IPS-18c (cell line): ENCODE measurements at regions not wholly inside any gene's neighbourhood (a gene's known extent, or its start where the extent isn't known, plus 50 kb on each side); places are given as distances from the start of the nearest gene placed in this dataset.
"Not testable (repeated sequence)": the region's sequence is repeated elsewhere in the genome, so short reads cannot be mapped to it uniquely, and the experiment has no call there.

Experiments used
- H3K4me3 ChIP-seq: 2 replicates; pipeline ENCODE4 v1.7.0; 2013; ENCODE audit warnings: low read depth, mild to moderate bottlenecking, low read length, moderate library complexity; ENCODE audit not compliant: insufficient read depth
- H3K9me3 ChIP-seq: one replicate; pipeline ENCODE4 v1.6.1; 2013; ENCODE audit warnings: mild to moderate bottlenecking, low read length, moderate library complexity; ENCODE audit not compliant: control insufficient read depth, insufficient read depth

DNA sequence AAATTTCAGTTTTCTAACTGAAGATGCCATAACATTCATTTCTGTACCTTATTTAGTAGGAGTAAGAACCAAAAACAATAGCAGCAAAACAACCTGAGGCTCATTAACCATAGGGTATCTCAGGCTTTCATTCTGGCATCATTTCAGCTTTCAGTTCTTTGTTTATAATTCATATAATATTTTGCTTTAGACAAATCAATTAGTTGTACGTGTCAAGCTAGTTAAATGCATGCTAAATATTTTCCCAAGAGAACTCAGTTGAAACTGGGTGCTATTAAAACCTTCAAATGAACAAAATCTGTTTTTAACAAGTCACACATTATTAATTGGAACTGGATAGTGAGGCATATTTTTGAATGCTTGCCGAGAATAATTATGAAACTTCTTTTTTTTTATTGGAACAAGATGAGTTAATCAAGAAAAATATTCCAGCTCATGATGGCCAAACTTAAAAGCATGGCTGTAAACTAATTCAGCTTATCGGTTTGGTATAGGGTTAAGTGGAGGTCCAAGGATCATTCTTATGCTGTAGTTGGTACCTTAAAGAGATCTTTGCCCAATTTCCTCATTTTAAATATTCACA lies 442.7 kb downstream of the BTG1 start:
- peaks cover 3% of the 10 kb centered on the region for H3K9me3 ChIP-seq
- no peak overlapping the region for H3K4me3 ChIP-seq

- H3K9me3 ChIP-seq = peaks cover 3% of the 10 kb centered on the region
- no peak overlapping the region for H3K4me3 ChIP-seq
These were observed 449.7 kb downstream of the BTG1 start for GRCh38 chr12:91695964-91696363.

DNA sequence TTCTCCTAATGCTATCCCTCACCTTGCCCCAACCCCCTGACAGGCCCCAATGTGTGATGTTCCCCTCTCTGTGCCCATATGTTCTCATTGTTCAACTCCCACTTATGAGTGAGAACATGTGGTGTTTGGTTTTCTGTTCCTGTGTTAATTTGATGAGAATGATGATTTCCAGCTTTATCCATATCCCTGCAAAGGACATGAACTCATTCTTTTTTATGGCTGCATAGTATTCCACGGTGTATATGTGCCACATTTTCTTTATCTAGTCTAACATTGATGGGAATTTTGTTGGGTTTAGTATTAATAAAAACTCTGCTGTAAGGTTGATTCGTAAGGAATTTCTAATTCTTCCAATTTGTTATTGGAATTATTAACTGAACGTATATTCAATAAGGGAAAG lies 450.2 kb downstream of the BTG1 start:
- not testable (repeated sequence) for H3K4me3 ChIP-seq, H3K9me3 ChIP-seq

DNA sequence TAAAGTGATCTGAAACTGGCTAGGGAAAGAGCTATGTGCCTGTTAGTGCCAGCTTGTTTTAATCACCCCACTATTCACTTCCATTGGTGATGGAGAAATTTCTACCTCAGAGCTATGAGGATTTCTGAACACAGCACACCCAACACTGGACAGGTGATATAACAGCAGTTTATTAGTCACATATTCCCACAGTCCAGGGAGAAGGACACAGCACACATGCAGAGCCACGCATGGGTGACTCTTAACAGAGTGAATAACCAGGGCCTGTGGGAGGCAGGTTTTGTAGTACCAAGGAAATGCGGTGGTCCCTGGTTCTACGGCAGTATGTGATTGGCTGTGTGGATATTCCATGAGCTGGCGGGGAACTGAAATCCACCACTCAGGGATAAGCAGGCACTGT lies 455.1 kb downstream of the BTG1 start:
- Histone ChIP-seq H3K4me3 (no peak overlapping the region), H3K9me3 (no peaks in the 10 kb centered on the region)

GRCh38 chr12:91687052-91688017 lies 458.3 kb downstream of the BTG1 start:
- H3K9me3 ChIP-seq = no peaks in the 10 kb centered on the region
- no peak overlapping the region for H3K4me3 ChIP-seq

DNA sequence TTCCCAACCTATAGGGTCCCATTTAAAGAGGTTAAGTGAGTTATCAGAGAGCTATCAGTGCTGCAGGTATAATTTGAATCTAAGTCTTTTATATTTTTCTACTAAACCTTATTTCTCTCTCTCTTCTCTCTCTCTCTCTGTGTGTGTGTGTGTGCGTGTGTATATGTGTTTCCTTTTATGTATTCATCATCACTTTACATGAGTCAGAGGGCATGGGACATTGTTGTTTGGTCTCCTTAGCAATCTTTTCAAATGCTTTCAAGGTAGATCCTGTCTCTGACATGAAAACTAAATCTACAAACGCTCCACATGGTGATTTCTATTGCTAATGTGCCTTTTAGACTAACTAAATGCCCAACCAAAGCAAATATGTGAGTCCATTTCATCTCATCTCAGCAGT lies 459.7 kb downstream of the BTG1 start:
- Histone ChIP-seq H3K4me3 (no peak overlapping the region), H3K9me3 (no peaks in the 10 kb centered on the region)

- Histone ChIP-seq H3K4me3 (no peak overlapping the region), H3K9me3 (no peaks in the 10 kb centered on the region)
These were observed 463.9 kb downstream of the BTG1 start for GRCh38 chr12:91681751-91682150.

DNA sequence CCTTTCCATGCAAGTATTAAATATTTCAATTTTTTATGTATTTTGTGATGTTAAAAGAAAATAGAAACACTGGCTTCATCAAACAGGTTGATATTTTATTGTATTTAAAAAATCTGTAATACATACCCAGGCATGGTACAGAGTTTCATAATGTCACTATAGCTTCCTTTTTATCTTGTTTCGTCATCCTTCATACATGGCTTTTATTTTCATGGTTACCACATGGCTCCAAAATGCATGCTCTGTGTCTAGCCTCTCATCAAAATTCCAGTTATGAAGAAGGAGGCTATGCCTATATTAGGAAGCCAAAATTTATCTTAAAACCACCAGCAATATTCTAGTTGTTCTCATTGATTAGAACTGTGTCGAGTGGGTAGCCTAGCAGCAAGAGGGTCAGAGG lies 464.8 kb downstream of the BTG1 start:
- Histone ChIP-seq H3K4me3 (no peak overlapping the region), H3K9me3 (no peaks in the 10 kb centered on the region)

DNA sequence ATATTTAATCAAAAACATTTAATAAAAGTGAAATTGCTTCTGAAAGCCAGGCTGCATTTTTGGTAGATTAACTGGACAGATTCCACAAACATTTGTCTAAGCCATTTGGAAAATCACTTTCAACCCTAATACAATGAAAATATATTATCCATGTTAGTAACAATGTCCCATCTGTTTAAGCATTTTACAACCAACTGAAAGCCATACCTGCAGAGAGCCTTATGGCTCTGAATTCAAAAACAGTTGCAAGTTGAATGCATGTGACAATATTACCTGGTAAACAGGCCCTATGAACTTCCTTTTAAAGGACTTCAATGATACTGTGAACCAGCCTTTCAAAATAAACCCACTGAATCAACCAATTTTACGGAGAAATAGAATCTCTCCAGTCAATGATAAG lies 468.1 kb downstream of the BTG1 start:
- no peak overlapping the region for H3K4me3 ChIP-seq
- no peaks in the 10 kb centered on the region for H3K9me3 ChIP-seq

DNA sequence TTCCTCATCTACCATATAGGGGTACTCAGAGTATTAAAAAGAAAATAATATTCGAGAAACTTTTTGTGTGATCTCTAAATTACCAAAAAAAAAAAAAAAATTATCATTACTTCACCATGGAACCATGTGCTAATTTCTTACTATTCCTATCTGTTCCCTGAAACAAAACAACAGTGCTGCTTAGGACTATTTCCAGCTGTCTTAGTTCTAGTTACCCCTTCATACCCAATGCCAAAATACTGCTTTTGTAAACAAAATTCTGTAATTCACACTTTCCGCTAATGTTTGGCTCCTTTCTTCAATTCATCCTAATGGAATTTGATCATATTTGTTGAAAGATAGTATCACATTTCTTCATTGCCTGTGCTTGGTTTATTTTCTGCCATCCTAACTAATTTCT lies 470.2 kb downstream of the BTG1 start:
- Histone ChIP-seq H3K4me3 (no peak overlapping the region), H3K9me3 (no peaks in the 10 kb centered on the region)

GRCh38 chr12:91672130-91672529 lies 473.5 kb downstream of the BTG1 start:
- no peaks in the 10 kb centered on the region for H3K9me3 ChIP-seq
- H3K4me3 ChIP-seq = no peak overlapping the region

GRCh38 chr12:91667694-91668093 lies 478.0 kb downstream of the BTG1 start:
- H3K4me3 ChIP-seq = no peak overlapping the region
- no peaks in the 10 kb centered on the region for H3K9me3 ChIP-seq

- Histone ChIP-seq H3K9me3 (no peaks in the 10 kb centered on the region), H3K4me3 (no peak overlapping the region)
These were observed 481.1 kb upstream of the DCN start for GRCh38 chr12:91663744-91664143.

- Histone ChIP-seq H3K9me3 (no peaks in the 10 kb centered on the region), H3K4me3 (no peak overlapping the region)
These were observed 480.7 kb upstream of the DCN start for GRCh38 chr12:91663310-91663709.

- Histone ChIP-seq H3K9me3 (no peaks in the 10 kb centered on the region), H3K4me3 (no peak overlapping the region)
These were observed 479.4 kb upstream of the DCN start for GRCh38 chr12:91662021-91662420.

DNA sequence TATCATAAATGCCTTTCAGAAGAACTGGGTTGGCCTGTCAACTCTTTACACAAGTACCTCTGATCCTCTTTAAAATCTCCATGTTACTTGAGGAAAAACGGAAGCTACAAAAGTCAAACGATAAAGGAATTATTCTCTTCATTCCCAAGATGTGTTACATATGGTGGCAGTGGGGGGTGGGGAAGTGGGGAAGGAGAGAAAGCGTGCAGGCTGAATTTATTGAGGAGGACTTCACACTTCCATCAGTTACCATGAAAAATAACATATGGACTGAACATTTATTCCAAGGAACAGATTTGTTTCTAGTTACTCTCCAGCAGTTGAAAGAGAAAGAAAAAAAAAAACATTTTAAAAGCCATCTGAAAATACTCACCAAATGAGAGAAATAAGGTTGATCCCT lies 474.4 kb upstream of the DCN start:
- no peak overlapping the region for H3K4me3 ChIP-seq

DNA sequence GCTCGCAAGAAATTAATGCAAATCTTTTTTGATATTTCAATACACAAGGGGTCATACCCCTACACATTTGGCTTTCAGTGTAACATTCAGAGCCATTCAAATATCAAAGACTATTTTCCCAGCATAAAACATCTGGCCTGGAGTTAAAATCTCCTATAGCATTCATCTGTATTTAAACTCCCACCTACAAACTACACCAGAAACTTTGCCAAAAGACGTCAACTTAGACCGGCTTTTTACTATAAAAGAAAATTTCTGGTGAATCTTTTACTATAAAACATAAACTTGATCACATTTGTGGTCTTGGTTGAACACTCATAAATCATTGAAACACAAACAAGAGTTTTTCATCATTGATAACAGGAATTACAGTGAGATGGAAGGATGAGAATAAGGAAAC lies 473.3 kb upstream of the DCN start:
- Histone ChIP-seq H3K4me3 (no peak overlapping the region), H3K9me3 (no peaks in the 10 kb centered on the region)

More for the DNA sequence above, 474.4 kb upstream of the DCN start:
- H3K9me3 ChIP-seq = no peaks in the 10 kb centered on the region

- H3K9me3 ChIP-seq = no peaks in the 10 kb centered on the region
- H3K4me3 ChIP-seq = no peak overlapping the region
These were observed 471.5 kb upstream of the DCN start for GRCh38 chr12:91654087-91654486.
